ENCODE measurements at regions not wholly inside any gene's neighbourhood (a gene's known extent, or its start where the extent isn't known, plus 50 kb on each side); places are given as distances from the start of the nearest gene placed in this dataset.

- H3K4me3 ChIP-seq (ENCODE audit: low read length) = no peak overlapping the region
- DNase-seq (ENCODE audit: low read depth) = peak; percentile 16
- TF ChIP-seq CTCF (conservative IDR thresholded peaks at IDR 0.05; ENCODE audit: low read length) = no peak
Measured at GRCh38 chr2:39534095-39534711, 97.1 kb upstream of the MAP4K3 start.

- TF ChIP-seq CTCF (conservative IDR thresholded peaks at IDR 0.05; ENCODE audit: low read length) = no peak
- no peak overlapping the region for H3K4me3 ChIP-seq (ENCODE audit: low read length)
- DNase-seq (ENCODE audit: low read depth) = no peak
Measured at GRCh38 chr2:39535636-39536185, 98.6 kb upstream of the MAP4K3 start.

GRCh38 chr2:39537150-39537549, 100.1 kb upstream of the MAP4K3 start:
- DNase-seq (ENCODE audit: low read depth) = no peak
- no peak overlapping the region for H3K4me3 ChIP-seq (ENCODE audit: low read length)
- TF ChIP-seq CTCF (conservative IDR thresholded peaks at IDR 0.05; ENCODE audit: low read length) = no peak

GRCh38 chr2:39538718-39539117, 101.6 kb upstream of the MAP4K3 start:
- TF ChIP-seq CTCF (conservative IDR thresholded peaks at IDR 0.05; ENCODE audit: low read length) = no peak
- H3K4me3 ChIP-seq (ENCODE audit: low read length) = no peak overlapping the region
- DNase-seq (ENCODE audit: low read depth) = no peak

- DNase-seq (ENCODE audit: low read depth) = no peak
- H3K4me3 ChIP-seq (ENCODE audit: low read length) = no peak overlapping the region
- TF ChIP-seq CTCF (conservative IDR thresholded peaks at IDR 0.05; ENCODE audit: low read length) = no peak
Measured at GRCh38 chr2:39540414-39540813, 103.3 kb upstream of the MAP4K3 start.

- no peak overlapping the region for H3K4me3 ChIP-seq (ENCODE audit: low read length)
- no peak for TF ChIP-seq CTCF (conservative IDR thresholded peaks at IDR 0.05; ENCODE audit: low read length)
- DNase-seq (ENCODE audit: low read depth) = no peak
Measured at GRCh38 chr2:39541011-39541930, 104.2 kb upstream of the MAP4K3 start.
